Activated CD8-positive, alpha-beta memory T cell treated with anti-CD3 and anti-CD28 coated beads for 24 hours (primary cell): ENCODE measurements at regions not wholly inside any gene's neighbourhood (a gene's known extent, or its start where the extent isn't known, plus 50 kb on each side); places are given as distances from the start of the nearest gene placed in this dataset.
"Not testable (repeated sequence)": the region's sequence is repeated elsewhere in the genome, so short reads cannot be mapped to it uniquely, and the experiment has no call there.

Experiments
- DNase-seq: peaks from one replicate; pipeline ENCODE4 v3.0.0-alpha.2; 2020

- peak; percentile 69 for DNase-seq
Observed at GRCh38 chr11:95641495-95641894, 148.1 kb downstream of the FAM76B start.

DNA sequence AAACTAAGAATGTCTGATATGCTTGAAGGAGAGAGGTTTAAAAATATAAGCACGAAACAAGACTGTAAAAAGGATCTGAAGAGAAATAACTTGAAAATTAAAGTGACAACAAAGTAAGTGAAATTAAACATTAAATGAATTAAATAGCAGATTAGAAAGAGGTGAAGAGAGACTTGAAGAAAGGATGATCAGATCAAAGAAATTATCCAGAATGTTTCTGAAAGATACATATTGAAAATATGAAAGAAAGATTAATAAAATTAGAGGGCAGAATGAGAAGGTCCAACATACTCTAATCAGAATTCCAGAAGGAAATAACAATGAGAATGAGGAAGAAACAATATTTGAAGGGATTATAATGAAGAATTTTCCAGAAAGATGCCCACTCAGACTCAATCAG, 151.1 kb downstream of the FAM76B start:
- no peak for DNase-seq

GRCh38 chr11:95625164-95625900, 164.2 kb downstream of the FAM76B start:
- DNase-seq, result no peak

GRCh38 chr11:95616256-95616804, 173.3 kb downstream of the FAM76B start:
- DNase-seq, result no peak

DNA sequence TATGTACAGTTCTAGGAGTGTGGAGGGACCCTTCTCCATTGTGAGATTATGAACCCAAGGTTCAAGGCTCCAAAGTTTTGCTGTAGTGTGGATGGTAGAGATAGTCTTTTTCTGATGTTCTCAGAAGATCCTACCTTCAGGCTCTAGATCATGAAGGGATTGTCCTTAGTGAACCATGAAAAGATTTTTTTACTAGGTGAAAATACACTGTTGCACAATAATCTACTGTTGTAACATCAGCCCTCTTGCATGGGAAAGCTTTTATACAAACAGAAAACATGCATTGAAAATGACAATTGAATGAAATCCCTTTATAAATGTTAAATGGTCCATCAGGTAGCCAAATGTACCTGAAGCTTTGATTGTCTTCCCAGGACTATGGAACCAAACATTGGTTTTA, 177.8 kb downstream of the FAM76B start:
- no peak for DNase-seq

DNA sequence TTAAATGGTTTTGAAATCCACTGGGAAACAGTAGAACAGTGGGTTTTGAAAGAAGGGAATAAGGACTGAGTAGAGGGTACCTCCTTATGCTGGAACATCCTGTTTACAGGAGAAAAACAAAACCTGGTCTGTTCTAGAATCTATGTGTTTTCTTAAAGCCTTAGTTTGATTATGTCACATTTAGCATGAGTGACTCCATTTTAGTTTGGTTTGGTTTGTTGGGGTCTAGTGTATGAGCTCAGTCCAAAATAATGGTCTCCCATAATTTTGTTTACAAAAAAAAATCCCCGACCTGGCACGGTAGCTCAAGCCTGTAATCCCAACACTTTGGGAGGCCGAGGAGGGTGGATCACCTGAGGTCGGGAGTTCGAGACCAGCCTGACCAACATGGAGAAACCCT, 179.4 kb downstream of the FAM76B start:
- not testable (repeated sequence) for DNase-seq

DNA sequence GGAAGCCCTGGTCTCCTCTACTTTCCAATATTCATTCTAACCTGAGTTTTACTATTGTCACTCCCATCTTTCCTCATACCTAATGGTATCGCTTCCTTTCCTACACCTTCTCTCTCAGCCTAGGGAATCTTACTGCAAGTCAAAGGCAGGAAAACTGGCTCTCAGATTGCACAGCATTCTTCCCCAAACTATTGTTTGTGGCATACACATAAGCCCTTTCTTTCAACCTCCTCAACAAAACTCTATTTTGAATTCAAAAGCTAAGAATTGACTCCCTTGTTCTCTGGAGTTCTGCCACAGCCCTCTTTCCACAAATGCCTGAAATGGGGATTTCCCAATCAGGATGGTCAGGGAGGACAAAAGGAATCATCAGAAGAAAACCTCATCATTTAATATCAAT, 181.5 kb downstream of the FAM76B start:
- no peak for DNase-seq

DNA sequence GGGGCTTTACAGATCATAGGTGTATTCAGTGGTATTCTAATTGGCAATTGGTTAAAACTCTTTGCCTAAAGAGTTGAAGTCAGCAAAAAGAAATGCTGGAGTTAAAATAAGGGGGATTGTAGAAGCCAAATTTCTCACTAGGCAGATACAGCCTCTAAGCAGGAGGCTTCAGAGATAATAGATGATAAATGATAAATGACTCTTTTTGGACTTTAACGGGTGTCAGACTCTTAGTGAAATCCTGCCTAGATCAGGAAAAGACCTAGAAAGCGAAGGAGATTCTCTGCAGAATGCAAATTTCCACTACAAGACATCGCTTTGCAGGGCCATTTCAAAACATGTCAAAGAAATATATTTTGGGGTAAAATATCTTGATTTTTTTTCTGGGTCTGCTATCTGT, 182.8 kb downstream of the FAM76B start:
- DNase-seq, result no peak

- no peak for DNase-seq
Observed at GRCh38 chr11:95605271-95605940, 184.2 kb downstream of the FAM76B start.

DNA sequence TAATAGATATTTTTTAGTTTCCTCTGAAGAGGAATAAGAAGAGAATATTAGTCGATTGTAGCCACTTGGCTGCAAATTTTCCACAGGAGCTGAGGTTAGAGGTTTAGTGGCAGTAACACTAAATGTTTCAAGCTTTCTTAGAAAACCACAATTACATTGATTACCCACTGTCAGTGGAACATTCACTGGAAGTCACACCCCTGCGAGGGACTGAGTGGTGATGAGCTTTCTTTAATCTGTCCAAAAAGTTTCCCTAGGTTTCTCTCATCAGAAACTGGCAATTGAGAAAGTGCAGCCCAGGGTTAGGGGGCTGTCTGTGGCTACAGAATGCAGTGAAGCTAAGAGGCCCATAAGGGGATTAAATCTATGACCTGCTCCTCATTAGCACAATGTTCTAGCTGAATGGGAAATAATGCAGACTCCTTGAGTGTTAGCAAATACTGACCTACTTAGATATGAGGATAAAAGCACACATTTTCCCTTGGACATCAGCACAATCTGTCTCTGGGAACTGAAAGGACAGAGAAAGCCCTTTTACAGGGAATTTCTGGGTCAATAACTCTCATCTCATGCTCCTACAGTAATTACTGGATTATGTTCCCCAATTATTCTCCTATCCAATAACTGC, 189.5 kb downstream of the FAM76B start:
- no peak for DNase-seq

DNA sequence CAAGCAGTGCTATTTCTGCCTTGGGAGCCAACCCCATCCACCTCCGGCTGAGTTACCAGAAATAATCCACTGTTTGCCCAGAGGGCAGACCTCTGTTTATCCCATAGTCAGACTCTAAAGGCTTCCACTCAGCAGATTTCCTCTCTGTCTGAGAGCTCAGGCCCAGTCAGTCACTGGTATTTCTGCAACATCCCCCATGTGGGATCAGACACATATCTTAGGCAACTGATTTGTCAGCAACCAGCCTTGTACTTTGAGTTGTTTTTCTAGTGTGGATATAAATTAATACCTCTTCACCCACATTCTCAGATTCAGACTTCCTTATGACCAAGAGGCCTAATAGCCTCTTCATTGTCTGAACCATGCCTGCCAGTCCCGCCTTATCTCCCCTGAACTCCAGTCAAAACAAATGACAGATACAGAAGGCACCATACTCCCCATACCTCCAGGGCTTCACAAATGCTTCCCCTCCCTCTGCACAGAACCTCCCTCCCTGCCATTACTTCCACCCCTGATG, 193.6 kb downstream of the FAM76B start:
- no peak for DNase-seq

GRCh38 chr11:95595541-95595940, 194.0 kb downstream of the FAM76B start:
- no peak for DNase-seq

GRCh38 chr11:95593111-95593510, 196.5 kb downstream of the FAM76B start:
- no peak for DNase-seq

- no peak for DNase-seq
Observed at GRCh38 chr11:95592471-95592870, 197.1 kb downstream of the FAM76B start.

GRCh38 chr11:95589893-95590612, 199.5 kb downstream of the FAM76B start:
- no peak for DNase-seq

GRCh38 chr11:95588821-95589220, 200.8 kb downstream of the FAM76B start:
- DNase-seq, result no peak

GRCh38 chr11:95586661-95587060, 202.9 kb downstream of the FAM76B start:
- no peak for DNase-seq

- DNase-seq, result no peak
Observed at GRCh38 chr11:95586155-95586554, 203.4 kb downstream of the FAM76B start.

DNA sequence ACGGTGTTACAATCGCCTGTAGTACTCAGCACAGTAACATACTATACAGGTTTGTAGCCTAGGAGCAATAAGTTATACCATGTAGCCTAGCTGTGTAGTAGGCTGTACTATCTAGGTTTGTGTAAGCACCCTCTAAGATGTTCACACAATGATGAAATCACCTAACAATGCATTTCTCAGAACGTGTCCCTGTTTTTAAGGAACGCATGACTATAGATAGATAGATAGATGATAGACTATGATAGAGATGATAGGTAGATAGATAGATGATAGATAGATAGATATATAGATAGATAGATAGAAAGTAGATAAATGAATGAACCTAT, 203.9 kb downstream of the FAM76B start:
- DNase-seq, result no peak

- DNase-seq, result no peak
Observed at GRCh38 chr11:95585069-95585751, 204.4 kb downstream of the FAM76B start.

DNA sequence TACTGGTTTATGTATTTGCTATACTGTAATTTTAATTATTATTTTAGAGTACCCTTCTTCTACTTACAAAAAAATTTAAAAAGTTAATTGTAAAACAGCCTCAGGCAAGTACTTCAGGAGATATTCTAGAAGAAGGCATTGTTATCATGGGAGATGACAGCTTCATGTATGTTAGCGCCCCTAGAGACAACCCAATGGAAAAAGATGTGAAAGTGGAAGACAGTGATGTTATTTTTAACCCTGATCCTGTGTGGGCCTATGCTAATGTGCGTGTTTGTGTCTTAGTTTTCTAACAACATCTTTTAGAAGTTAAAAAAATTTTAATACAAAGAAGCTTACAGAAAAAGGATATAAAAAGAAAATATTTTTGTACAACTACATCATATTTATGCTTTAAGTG, 205.0 kb downstream of the FAM76B start:
- DNase-seq, result no peak

GRCh38 chr11:95584180-95584579, 205.4 kb downstream of the FAM76B start:
- no peak for DNase-seq
